CD14-positive monocyte (primary cell): ENCODE measurements at regions not wholly inside any gene's neighbourhood (a gene's known extent, or its start where the extent isn't known, plus 50 kb on each side); places are given as distances from the start of the nearest gene placed in this dataset.
"Not testable (repeated sequence)": the region's sequence is repeated elsewhere in the genome, so short reads cannot be mapped to it uniquely, and the experiment has no call there.

ENCODE experiments used
- DNase-seq, 3 donors: peaks; one replicate each; pipeline ENCODE4 v3.0.0-alpha.2; 2011 to 2022
- H2AFZ ChIP-seq: 2 replicates; pipeline ENCODE4 v1.6.0; 2012; ENCODE audit warnings: mild to moderate bottlenecking, low read depth, low read length, inconsistent platforms; ENCODE audit not compliant: insufficient read depth, poor library complexity, severe bottlenecking
- H3K27ac ChIP-seq, 2 donors: 1 replicate in 1 of 2; 2 replicates in 1 of 2; pipeline ENCODE4 v1.5.1; 2012 to 2013; ENCODE audit warnings: low read length in 2 of 2, control low read depth in 1 of 2, inconsistent platforms in 1 of 2, low read depth in 1 of 2, mild to moderate bottlenecking in 1 of 2
- H3K27me3 ChIP-seq, 2 donors: one replicate each; pipeline versions ENCODE4 v1.6.0 to v1.6.1; 2011 to 2013; ENCODE audit warnings: low read length in 2 of 2; ENCODE audit not compliant: control insufficient read depth in 2 of 2, insufficient read depth in 2 of 2
- H3K36me3 ChIP-seq, 2 donors: replicated peaks in 1 of 2; 1 replicate in 1 of 2; 2 replicates in 1 of 2; pipeline versions ENCODE4 v1.5.1 to v1.6.1; 2012 to 2013; ENCODE audit warnings: low read length in 2 of 2, control low read depth in 1 of 2, inconsistent platforms in 1 of 2, mild to moderate bottlenecking in 1 of 2; ENCODE audit not compliant: insufficient read depth in 2 of 2, control insufficient read depth in 1 of 2
- H3K4me1 ChIP-seq, 2 donors: 1 replicate in 1 of 2; 2 replicates in 1 of 2; pipeline versions ENCODE4 v1.5.1 to v1.6.1; 2012 to 2013; ENCODE audit warnings: low read length in 2 of 2, control low read depth in 1 of 2, inconsistent platforms in 1 of 2, mild to moderate bottlenecking in 1 of 2, moderate library complexity in 1 of 2; ENCODE audit not compliant: insufficient read depth in 2 of 2, control insufficient read depth in 1 of 2
- H3K4me2 ChIP-seq: replicated peaks from 2 replicates; pipeline ENCODE3; 2012; ENCODE audit warnings: low read length, moderate library complexity, mild to moderate bottlenecking; ENCODE audit not compliant: poor library complexity, severe bottlenecking; ENCODE audit errors: extremely low read depth
- H3K4me3 ChIP-seq, 3 experiments: fragments of 200-600 bp in 1 of 3; sonication (generic) in 1 of 3; replicated peaks in 1 of 3; 1 replicate in 2 of 3; 2 replicates in 1 of 3; pipeline ENCODE4 v1.5.1; 2011 to 2013; ENCODE audit warnings: low read length in 3 of 3, mild to moderate bottlenecking in 3 of 3, control low read depth in 2 of 3, low read depth in 2 of 3, inconsistent platforms in 1 of 3, moderate library complexity in 1 of 3
- H3K79me2 ChIP-seq: 2 replicates; pipeline ENCODE4 v1.6.0; 2012; ENCODE audit warnings: mild to moderate bottlenecking, control low read depth, inconsistent platforms, low read length, moderate library complexity; ENCODE audit not compliant: insufficient read depth
- H3K9ac ChIP-seq: 2 replicates; pipeline ENCODE4 v1.6.0; 2017; ENCODE audit warnings: low read length, mild to moderate bottlenecking; ENCODE audit not compliant: insufficient read depth, poor library complexity, severe bottlenecking
- H3K9me3 ChIP-seq, 2 donors: replicated peaks in 1 of 2; 1 replicate in 1 of 2; 2 replicates in 1 of 2; pipeline versions ENCODE4 v1.5.1 to v1.6.1; 2012 to 2013; ENCODE audit warnings: low read length in 2 of 2, control low read depth in 1 of 2; ENCODE audit not compliant: control insufficient read depth in 1 of 2, insufficient read depth in 1 of 2
- H4K20me1 ChIP-seq: 2 replicates; pipeline ENCODE4 v1.6.0; 2012; ENCODE audit warnings: mild to moderate bottlenecking, low read length, control low read depth, moderate library complexity; ENCODE audit not compliant: insufficient read depth
- H3K27ac Mint-ChIP-seq, 7 donors: one replicate each; pipeline ENCODE4 v1.8.0; 2020; ENCODE audit warnings: mild to moderate bottlenecking in 7 of 7, mixed read lengths in 7 of 7, moderate library complexity in 6 of 7, inconsistent platforms in 2 of 7
- H3K27me3 Mint-ChIP-seq, 3 donors: one replicate each; pipeline ENCODE4 v1.8.0; 2021 to 2022; ENCODE audit warnings: low read depth in 3 of 3, mild to moderate bottlenecking in 3 of 3, mixed read lengths in 3 of 3, moderate library complexity in 3 of 3, inconsistent platforms in 1 of 3
- H3K36me3 Mint-ChIP-seq, 2 donors: one replicate each; pipeline ENCODE4 v1.8.0; 2020; ENCODE audit warnings: mixed read lengths in 2 of 2, inconsistent platforms in 1 of 2, mild to moderate bottlenecking in 1 of 2
- H3K4me1 Mint-ChIP-seq: one replicate; pipeline ENCODE4 v1.8.0; 2020; ENCODE audit warnings: mild to moderate bottlenecking, mixed read lengths
- H3K4me3 Mint-ChIP-seq, 2 donors: one replicate each; pipeline ENCODE4 v1.8.0; 2020; ENCODE audit warnings: mild to moderate bottlenecking in 2 of 2, mixed read lengths in 2 of 2, moderate library complexity in 1 of 2
- H3K9me3 Mint-ChIP-seq, 7 donors: one replicate each; pipeline ENCODE4 v1.8.0; 2020 to 2022; ENCODE audit warnings: mixed read lengths in 7 of 7, mild to moderate bottlenecking in 6 of 7, moderate library complexity in 6 of 7, inconsistent platforms in 2 of 7
- CTCF ChIP-seq: fragments of 200-600 bp; IDR thresholded peaks from one replicate; pipeline ENCODE4 v1.8.0; 2022; ENCODE audit warnings: antibody characterized with exemption, mild to moderate bottlenecking
- WGBS: methylation state at CpG from one replicate; pipeline ENCODE4 v1.1.5; 2013; ENCODE audit warnings: missing lambda C conversion rate; ENCODE audit not compliant: insufficient coverage; 5-methylcytosine and 5-hydroxymethylcytosine counted together
- intact Hi-C, 2 donors: fragments of 100-400 bp; cut with micrococcal nuclease; formaldehyde crosslinking; loops; one replicate each; pipeline versions ENCODE4 v1.15.0 to v1.15.1; 2023

GRCh38 chr12:11543457-11544158 is 105.9 kb upstream of the ETV6 start:
- Mint-ChIP-seq H3K4me1 (peaks cover 18% of the 10 kb centered on the region), H3K4me3 (no peak overlapping the region), H3K9me3 (peaks cover 0 to 11% (median 5%) of the 10 kb centered on the region in 7 donors), H3K36me3 (no peaks in the 10 kb centered on the region), H3K27ac (no peak overlapping the region), H3K27me3 (peaks cover 0 to 3% (median 2%) of the 10 kb centered on the region in 3 donors)
- no peak overlapping the region for H3K4me2 ChIP-seq
- H3K4me1 ChIP-seq, result peaks cover 9 to 11% of the 10 kb centered on the region in 2 donors
- H3K4me3 ChIP-seq, result no peak overlapping the region
- DNase-seq, result no peak
- H3K27ac ChIP-seq, result no peak overlapping the region
- no peaks in the 10 kb centered on the region for H3K27me3 ChIP-seq
- no peak overlapping the region for H3K9ac ChIP-seq
- H4K20me1 ChIP-seq, result no peaks in the 10 kb centered on the region
- no peak for TF ChIP-seq CTCF
- no peak overlapping the region for H2AFZ ChIP-seq
- H3K79me2 ChIP-seq, result no peaks in the 10 kb centered on the region
- H3K36me3 ChIP-seq, result no peaks in the 10 kb centered on the region
- no peaks in the 10 kb centered on the region for H3K9me3 ChIP-seq
- WGBS, result 100% methylated on average over 3 of the region's 7 CpGs
- intact Hi-C loops, result no loop called here

GRCh38 chr12:11545484-11546330 is 103.8 kb upstream of the ETV6 start:
- intact Hi-C loops, result no loop called here
- H3K36me3 Mint-ChIP-seq, result no peaks in the 10 kb centered on the region
- H3K27me3 ChIP-seq, result no peaks in the 10 kb centered on the region
- peaks cover 9 to 11% of the 10 kb centered on the region in 2 donors for H3K4me1 ChIP-seq
- H3K9me3 ChIP-seq, result no peaks in the 10 kb centered on the region
- H2AFZ ChIP-seq, result peak overlapping the region; percentile 58
- H3K27me3 Mint-ChIP-seq, result peaks cover 0 to 3% (median 2%) of the 10 kb centered on the region in 3 donors
- WGBS, result 27% methylated on average over 3 of the region's 6 CpGs
- peak overlapping the region in 1 of 2 donors; percentile 19 for H3K4me3 Mint-ChIP-seq
- H4K20me1 ChIP-seq, result no peaks in the 10 kb centered on the region
- no peaks in the 10 kb centered on the region for H3K79me2 ChIP-seq
- peaks cover 14% of the 10 kb centered on the region for H3K4me1 Mint-ChIP-seq
- peak in 1 of 3 donors; percentile 14 for DNase-seq
- H3K27ac ChIP-seq, result no peak overlapping the region
- H3K36me3 ChIP-seq, result no peaks in the 10 kb centered on the region
- H3K9me3 Mint-ChIP-seq, result peaks cover 0 to 5% (median 2%) of the 10 kb centered on the region in 7 donors
- TF ChIP-seq CTCF, result no peak
- H3K27ac Mint-ChIP-seq, result peak overlapping the region in 2 of 7 donors; percentile 19 to 52
- H3K4me3 ChIP-seq, result no peak overlapping the region
- H3K9ac ChIP-seq, result no peak overlapping the region
- H3K4me2 ChIP-seq, result peak overlapping the region; percentile 15

GRCh38 chr12:11546582-11547270 is 102.7 kb upstream of the ETV6 start:
- H3K4me2 ChIP-seq, H4K20me1 ChIP-seq, H3K79me2 ChIP-seq, H3K27ac Mint-ChIP-seq, H3K9me3 ChIP-seq, H3K36me3 ChIP-seq, H3K36me3 Mint-ChIP-seq, H3K27ac ChIP-seq, H3K9me3 Mint-ChIP-seq, H3K27me3 Mint-ChIP-seq, H3K27me3 ChIP-seq, DNase-seq, H2AFZ ChIP-seq, intact Hi-C loops, H3K9ac ChIP-seq: not testable (repeated sequence)
- 23% methylated on average over 8 of the region's 14 CpGs for WGBS
- Mint-ChIP-seq H3K4me3 (peak overlapping the region in 1 of 2 donors; percentile 78), H3K4me1 (peaks cover 14% of the 10 kb centered on the region)
- peak overlapping the region in 1 of 3 experiments; percentile 40 for H3K4me3 ChIP-seq
- peaks cover 9 to 11% of the 10 kb centered on the region in 2 donors for H3K4me1 ChIP-seq
